GM23338 (cell line): ENCODE measurements at regions not wholly inside any gene's neighbourhood (a gene's known extent, or its start where the extent isn't known, plus 50 kb on each side); places are given as distances from the start of the nearest gene placed in this dataset.
"Not testable (repeated sequence)": the region's sequence is repeated elsewhere in the genome, so short reads cannot be mapped to it uniquely, and the experiment has no call there.

Source experiments
- ATAC-seq: fragments of 200-7000 bp; cut with Tn5 transposase; 3 replicates; pipeline ENCODE4 v1.9.1; 2020
- DNase-seq: peaks from one replicate; pipeline ENCODE4 v3.0.0-alpha.2; 2015; ENCODE audit warnings: low spot score
- H2AFZ ChIP-seq: fragments of 200-600 bp; sonication (generic); 2 replicates; pipeline ENCODE4 v1.8.0; 2016; ENCODE audit warnings: antibody characterized with exemption, mild to moderate bottlenecking, moderate library complexity
- H3F3A ChIP-seq: fragments of 200-600 bp; sonication (generic); replicated peaks from 2 replicates; pipeline ENCODE4 v1.8.0; 2017; ENCODE audit warnings: antibody characterized with exemption, mixed run types, low read depth
- H3K27ac ChIP-seq: fragments of 200-600 bp; sonication (generic); 2 replicates; pipeline ENCODE4 v1.6.1; 2016; ENCODE audit warnings: low read depth
- H3K27me3 ChIP-seq: fragments of 200-600 bp; sonication (generic); 2 replicates; pipeline ENCODE4 v1.8.0; 2016; ENCODE audit warnings: mild to moderate bottlenecking, mixed run types, moderate library complexity; ENCODE audit not compliant: insufficient read depth
- H3K36me3 ChIP-seq: fragments of 200-600 bp; sonication (generic); 2 replicates; pipeline ENCODE4 v1.8.0; 2016; ENCODE audit warnings: mild to moderate bottlenecking; ENCODE audit not compliant: insufficient read depth
- H3K4me1 ChIP-seq: fragments of 200-600 bp; sonication (generic); 2 replicates; pipeline ENCODE4 v1.8.0; 2016; ENCODE audit warnings: mild to moderate bottlenecking, moderate library complexity; ENCODE audit not compliant: insufficient read depth
- H3K4me2 ChIP-seq: fragments of 200-600 bp; sonication (generic); 2 replicates; pipeline ENCODE4 v1.7.1; 2017; ENCODE audit warnings: mixed run types
- H3K4me3 ChIP-seq: fragments of 200-600 bp; sonication (generic); 2 replicates; pipeline ENCODE4 v1.6.1; 2016; ENCODE audit warnings: mixed run types
- H3K79me2 ChIP-seq: fragments of 200-600 bp; sonication (generic); replicated peaks from 2 replicates; pipeline ENCODE4 v1.8.0; 2017; ENCODE audit warnings: mild to moderate bottlenecking; ENCODE audit not compliant: insufficient read depth
- H3K9me2 ChIP-seq: fragments of 200-600 bp; sonication (generic); 2 replicates; pipeline ENCODE4 v1.8.0; 2017; ENCODE audit not compliant: insufficient read depth
- H4K20me1 ChIP-seq: fragments of 200-600 bp; sonication (generic); replicated peaks from 2 replicates; pipeline ENCODE4 v1.8.0; 2017; ENCODE audit warnings: mild to moderate bottlenecking; ENCODE audit not compliant: insufficient read depth
- H3K27ac Mint-ChIP-seq: 2 replicates; pipeline ENCODE4 v1.8.0; 2020; ENCODE audit warnings: inconsistent platforms, mild to moderate bottlenecking, moderate library complexity, mixed read lengths
- H3K27me3 Mint-ChIP-seq: 3 replicates; pipeline ENCODE4 v1.8.0; 2022; ENCODE audit warnings: low read depth, mild to moderate bottlenecking, moderate library complexity, mixed read lengths, inconsistent platforms; ENCODE audit not compliant: insufficient read depth, poor library complexity
- H3K36me3 Mint-ChIP-seq: 3 replicates; pipeline ENCODE4 v1.8.0; 2021; ENCODE audit warnings: low read depth, mild to moderate bottlenecking, inconsistent platforms, moderate library complexity, mixed read lengths
- H3K4me1 Mint-ChIP-seq: 3 replicates; pipeline ENCODE4 v1.8.0; 2020; ENCODE audit warnings: mild to moderate bottlenecking, inconsistent platforms, mixed read lengths
- H3K4me3 Mint-ChIP-seq: 3 replicates; pipeline ENCODE4 v1.8.0; 2021; ENCODE audit warnings: moderate library complexity, mild to moderate bottlenecking, inconsistent platforms, mixed read lengths
- H3K9me3 Mint-ChIP-seq: 3 replicates; pipeline ENCODE4 v1.8.0; 2020; ENCODE audit warnings: moderate library complexity, mild to moderate bottlenecking, inconsistent platforms, mixed read lengths
- CTCF ChIP-seq, 2 experiments: fragments of 200-600 bp in 1 of 2; sonication (generic) in 1 of 2; conservative IDR thresholded peaks; 2 replicates each; pipeline versions ENCODE4 v1.5.1 to v1.6.1; 2016 to 2017; ENCODE audit warnings: antibody characterized with exemption in 2 of 2, low read depth in 2 of 2, mild to moderate bottlenecking in 2 of 2, moderate library complexity in 1 of 2

GRCh38 chr17:30719131-30719973 is 105.1 kb downstream of the CRLF3 start:
- H3K4me1 ChIP-seq, H3K4me3 Mint-ChIP-seq, H3K36me3 ChIP-seq, H3K27me3 Mint-ChIP-seq, H3F3A ChIP-seq, H2AFZ ChIP-seq, H3K4me2 ChIP-seq, H3K27ac Mint-ChIP-seq, H3K27me3 ChIP-seq, H3K9me2 ChIP-seq, H3K4me3 ChIP-seq, H3K9me3 Mint-ChIP-seq, H3K27ac ChIP-seq: not testable (repeated sequence)
- H3K4me1 Mint-ChIP-seq, result peaks cover 12% of the 10 kb centered on the region
- Histone ChIP-seq H3K79me2 (peaks cover 100% of the 10 kb centered on the region), H4K20me1 (peaks cover 46% of the 10 kb centered on the region)
- peak; percentile 78 to 85 for TF ChIP-seq CTCF (conservative IDR thresholded peaks at IDR 0.05; ENCODE audit: low read depth in 2 of 2)
- DNase-seq (peak; percentile 86), ATAC-seq (peak; percentile 53)
- peaks cover 30% of the 10 kb centered on the region for H3K36me3 Mint-ChIP-seq

- not testable (repeated sequence) for H3K4me3 Mint-ChIP-seq, H3K27ac Mint-ChIP-seq
These were observed 105.8 kb downstream of the CRLF3 start for GRCh38 chr17:30718691-30719090.

GRCh38 chr17:30718099-30718447 is 106.4 kb downstream of the CRLF3 start:
- not testable (repeated sequence) for H3K27ac ChIP-seq, H3F3A ChIP-seq, H3K4me3 Mint-ChIP-seq, H2AFZ ChIP-seq, H3K36me3 ChIP-seq, H3K4me1 ChIP-seq, H3K27me3 ChIP-seq, DNase-seq, H3K9me3 Mint-ChIP-seq, H3K4me3 ChIP-seq, H3K9me2 ChIP-seq, H3K27ac Mint-ChIP-seq, H3K4me2 ChIP-seq, ATAC-seq
- Histone ChIP-seq H3K79me2 (peaks cover 100% of the 10 kb centered on the region), H4K20me1 (peaks cover 39% of the 10 kb centered on the region)
- H3K4me1 Mint-ChIP-seq, result peaks cover 16% of the 10 kb centered on the region
- H3K36me3 Mint-ChIP-seq, result peaks cover 30% of the 10 kb centered on the region
- H3K27me3 Mint-ChIP-seq, result peaks cover 15% of the 10 kb centered on the region

More at GRCh38 chr17:30718691-30719090, 105.8 kb downstream of the CRLF3 start:
- not testable (repeated sequence) for H3K36me3 ChIP-seq, H3K27me3 ChIP-seq, H3K4me1 ChIP-seq, H3K9me3 Mint-ChIP-seq, H3F3A ChIP-seq, H3K9me2 ChIP-seq, DNase-seq, ATAC-seq, H3K4me2 ChIP-seq, H3K27ac ChIP-seq, H2AFZ ChIP-seq, H3K4me3 ChIP-seq
- peaks cover 14% of the 10 kb centered on the region for H3K27me3 Mint-ChIP-seq
- peaks cover 25% of the 10 kb centered on the region for H3K36me3 Mint-ChIP-seq
- peaks cover 45% of the 10 kb centered on the region for H4K20me1 ChIP-seq
- H3K4me1 Mint-ChIP-seq, result peaks cover 14% of the 10 kb centered on the region
- peaks cover 100% of the 10 kb centered on the region for H3K79me2 ChIP-seq
